ENCODE measurements at regions not wholly inside any gene's neighbourhood (a gene's known extent, or its start where the extent isn't known, plus 50 kb on each side); places are given as distances from the start of the nearest gene placed in this dataset.

GRCh38 chr11:32034149-32034548, 56.7 kb upstream of the RCN1 start:
- TF ChIP-seq CTCF (conservative IDR thresholded peaks at IDR 0.05; ENCODE audit: low read length) (no peak), EZH2phosphoT487 (IDR thresholded peaks at IDR 0.05; ENCODE audit: borderline replicate concordance) (no peak)

Data from Loucy (cell line).